ENCODE measurements at regions not wholly inside any gene's neighbourhood (a gene's known extent, or its start where the extent isn't known, plus 50 kb on each side); places are given as distances from the start of the nearest gene placed in this dataset.
"Not testable (repeated sequence)": the region's sequence is repeated elsewhere in the genome, so short reads cannot be mapped to it uniquely, and the experiment has no call there.

GRCh38 chr13:53298396-53298795 is 269.8 kb downstream of the OLFM4 start:
- TF ChIP-seq, protein P1, sequence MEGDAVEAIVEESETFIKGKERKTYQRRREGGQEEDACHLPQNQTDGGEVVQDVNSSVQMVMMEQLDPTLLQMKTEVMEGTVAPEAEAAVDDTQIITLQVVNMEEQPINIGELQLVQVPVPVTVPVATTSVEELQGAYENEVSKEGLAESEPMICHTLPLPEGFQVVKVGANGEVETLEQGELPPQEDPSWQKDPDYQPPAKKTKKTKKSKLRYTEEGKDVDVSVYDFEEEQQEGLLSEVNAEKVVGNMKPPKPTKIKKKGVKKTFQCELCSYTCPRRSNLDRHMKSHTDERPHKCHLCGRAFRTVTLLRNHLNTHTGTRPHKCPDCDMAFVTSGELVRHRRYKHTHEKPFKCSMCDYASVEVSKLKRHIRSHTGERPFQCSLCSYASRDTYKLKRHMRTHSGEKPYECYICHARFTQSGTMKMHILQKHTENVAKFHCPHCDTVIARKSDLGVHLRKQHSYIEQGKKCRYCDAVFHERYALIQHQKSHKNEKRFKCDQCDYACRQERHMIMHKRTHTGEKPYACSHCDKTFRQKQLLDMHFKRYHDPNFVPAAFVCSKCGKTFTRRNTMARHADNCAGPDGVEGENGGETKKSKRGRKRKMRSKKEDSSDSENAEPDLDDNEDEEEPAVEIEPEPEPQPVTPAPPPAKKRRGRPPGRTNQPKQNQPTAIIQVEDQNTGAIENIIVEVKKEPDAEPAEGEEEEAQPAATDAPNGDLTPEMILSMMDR (IDR thresholded peaks at IDR 0.05; ENCODE audit: low read depth, low read length): no peak
- H3K36me3 ChIP-seq: no peaks in the 10 kb centered on the region
- no peaks in the 10 kb centered on the region for H3K27me3 ChIP-seq
- H3K27ac ChIP-seq: no peak overlapping the region
- H3K4me3 ChIP-seq: no peak overlapping the region
- H3K4me1 ChIP-seq (ENCODE audit: low read depth): no peaks in the 10 kb centered on the region
- DNase-seq (ENCODE audit: low read depth in 1 of 2, low spot score in 1 of 2): no peak
- H3K9me3 ChIP-seq (ENCODE audit: low read depth): no peaks in the 10 kb centered on the region

GRCh38 chr13:53301449-53301848 is 272.8 kb downstream of the OLFM4 start:
- Histone ChIP-seq H3K4me3 (no peak overlapping the region), H3K36me3 (no peaks in the 10 kb centered on the region), H3K4me1 (ENCODE audit: low read depth) (no peaks in the 10 kb centered on the region), H3K27me3 (no peaks in the 10 kb centered on the region), H3K9me3 (ENCODE audit: low read depth) (no peaks in the 10 kb centered on the region), H3K27ac (no peak overlapping the region)
- TF ChIP-seq, protein P1 (IDR thresholded peaks at IDR 0.05; ENCODE audit: low read depth, low read length): no peak
- DNase-seq (ENCODE audit: low read depth in 1 of 2, low spot score in 1 of 2): no peak

DNA sequence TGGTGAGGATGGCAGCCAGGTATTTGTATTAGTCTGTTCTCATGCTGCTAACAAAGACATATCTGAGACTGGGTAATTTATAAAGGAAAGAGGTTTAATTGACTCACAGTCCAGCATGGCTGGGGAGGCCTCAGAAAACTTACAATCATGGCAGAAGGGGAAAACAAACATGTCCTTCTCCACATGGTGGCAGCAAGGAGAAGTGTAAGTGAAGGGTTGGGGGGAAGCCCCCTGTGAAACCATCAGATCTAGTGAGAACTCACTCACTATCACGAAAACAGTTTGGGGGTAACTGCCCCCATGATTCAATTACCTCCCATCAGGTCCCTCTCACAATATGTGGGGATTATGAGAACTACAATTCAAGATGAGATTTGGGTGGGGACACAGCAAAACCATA is 276.8 kb downstream of the OLFM4 start:
- H3K27me3 ChIP-seq; H3K36me3 ChIP-seq; DNase-seq (ENCODE audit: low read depth in 1 of 2, low spot score in 1 of 2): not testable (repeated sequence)

DNA sequence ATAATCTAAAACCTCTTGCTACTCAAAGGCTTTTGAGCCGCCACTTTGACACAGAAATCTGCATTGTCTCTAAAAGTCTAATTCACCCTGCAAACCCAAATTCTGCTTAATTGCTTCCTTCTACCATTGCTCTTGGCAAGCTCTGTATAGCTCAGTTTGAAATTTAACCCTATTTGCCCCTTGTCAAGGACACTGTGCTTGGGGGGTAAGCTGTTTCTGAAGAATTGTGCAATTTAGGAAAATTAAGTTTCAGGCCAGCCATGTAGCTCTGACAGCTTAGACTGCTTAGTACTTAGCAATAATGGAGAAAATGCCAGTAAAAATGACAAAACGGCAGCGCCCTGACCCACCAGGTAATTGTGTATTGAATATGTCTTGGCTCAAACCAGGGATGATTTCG is 282.2 kb downstream of the OLFM4 start:
- Histone ChIP-seq H3K4me3 (no peak overlapping the region), H3K27ac (no peak overlapping the region), H3K36me3 (no peaks in the 10 kb centered on the region), H3K4me1 (ENCODE audit: low read depth) (no peaks in the 10 kb centered on the region), H3K9me3 (ENCODE audit: low read depth) (no peaks in the 10 kb centered on the region), H3K27me3 (no peaks in the 10 kb centered on the region)
- DNase-seq (ENCODE audit: low read depth in 1 of 2, low spot score in 1 of 2): no peak
- TF ChIP-seq, protein P1 (IDR thresholded peaks at IDR 0.05; ENCODE audit: low read depth, low read length): no peak

More for the DNA sequence above, 276.8 kb downstream of the OLFM4 start:
- H3K9me3 ChIP-seq (ENCODE audit: low read depth); H3K4me3 ChIP-seq; H3K4me1 ChIP-seq (ENCODE audit: low read depth); H3K27ac ChIP-seq: not testable (repeated sequence)

- no peak overlapping the region for H3K27ac ChIP-seq
- TF ChIP-seq, protein P1 (IDR thresholded peaks at IDR 0.05; ENCODE audit: low read depth, low read length): no peak
Measured at GRCh38 chr13:53311561-53311960, 282.9 kb downstream of the OLFM4 start.

DNA sequence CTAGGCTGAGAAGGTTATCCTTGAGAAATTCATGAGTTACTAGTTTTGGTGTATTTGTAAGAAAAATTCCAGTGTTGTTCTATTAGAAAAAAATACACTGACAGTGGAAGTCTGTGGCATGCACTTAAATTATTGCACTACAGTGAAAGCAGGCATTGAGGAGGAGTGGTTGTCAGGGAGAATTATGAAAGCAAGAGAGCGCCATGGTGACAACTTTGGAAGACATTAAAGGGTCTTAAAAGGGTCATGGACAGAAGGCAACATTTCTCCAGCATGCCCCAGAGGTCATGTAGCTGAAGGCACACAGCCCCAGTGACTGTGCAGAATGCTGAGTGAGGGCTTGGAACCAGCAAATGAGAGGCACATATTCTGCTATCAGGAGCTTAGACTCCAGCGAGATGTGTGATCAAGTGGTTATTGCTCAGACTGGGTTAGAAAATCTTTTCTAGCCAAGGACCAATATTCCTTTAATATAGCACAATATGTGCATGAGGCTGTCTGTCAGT is 292.7 kb downstream of the OLFM4 start:
- H3K27ac ChIP-seq: no peak overlapping the region
- H3K4me1 ChIP-seq (ENCODE audit: low read depth): no peaks in the 10 kb centered on the region
- no peak for DNase-seq (ENCODE audit: low read depth in 1 of 2, low spot score in 1 of 2)
- H3K9me3 ChIP-seq (ENCODE audit: low read depth): no peaks in the 10 kb centered on the region
- no peak overlapping the region for H3K4me3 ChIP-seq
- no peaks in the 10 kb centered on the region for H3K36me3 ChIP-seq
- TF ChIP-seq, protein P1 (IDR thresholded peaks at IDR 0.05; ENCODE audit: low read depth, low read length): no peak
- H3K27me3 ChIP-seq: no peaks in the 10 kb centered on the region

More at GRCh38 chr13:53311561-53311960, 282.9 kb downstream of the OLFM4 start:
- Histone ChIP-seq H3K36me3 (no peaks in the 10 kb centered on the region), H3K4me3 (no peak overlapping the region), H3K27me3 (no peaks in the 10 kb centered on the region), H3K9me3 (ENCODE audit: low read depth) (no peaks in the 10 kb centered on the region), H3K4me1 (ENCODE audit: low read depth) (no peaks in the 10 kb centered on the region)
- DNase-seq (ENCODE audit: low read depth in 1 of 2, low spot score in 1 of 2): no peak
